ENCODE measurements at regions not wholly inside any gene's neighbourhood (a gene's known extent, or its start where the extent isn't known, plus 50 kb on each side); places are given as distances from the start of the nearest gene placed in this dataset.
"Not testable (repeated sequence)": the region's sequence is repeated elsewhere in the genome, so short reads cannot be mapped to it uniquely, and the experiment has no call there.

- no peak for ATAC-seq
- DNase-seq (ENCODE audit: missing footprints): no peak
- intact Hi-C loops (cut with DNase I): no loop called here
Measured at GRCh38 chr14:95818581-95818980, 58.1 kb upstream of the TUNAR start.

GRCh38 chr14:95817271-95817670 lies 59.4 kb upstream of the TUNAR start:
- DNase-seq (ENCODE audit: missing footprints) (no peak), ATAC-seq (no peak)
- intact Hi-C loops (cut with DNase I): no loop called here

- DNase-seq (ENCODE audit: missing footprints) (no peak), ATAC-seq (no peak)
- intact Hi-C loops (cut with DNase I): no loop called here
Measured at GRCh38 chr14:95816539-95816938, 60.1 kb upstream of the TUNAR start.

- ATAC-seq (no peak), DNase-seq (ENCODE audit: missing footprints) (no peak)
- intact Hi-C loops (cut with DNase I): no loop called here
Measured at GRCh38 chr14:95815226-95815690, 61.4 kb upstream of the TUNAR start.

- no peak for ATAC-seq
- intact Hi-C loops (cut with DNase I): no loop called here
- no peak for DNase-seq (ENCODE audit: missing footprints)
Measured at GRCh38 chr14:95814363-95815225, 62.0 kb upstream of the TUNAR start.

- DNase-seq (ENCODE audit: missing footprints) (no peak), ATAC-seq (no peak)
- intact Hi-C loops (cut with DNase I): no loop called here
Measured at GRCh38 chr14:95811813-95812212, 64.8 kb upstream of the TUNAR start.

GRCh38 chr14:95808371-95808770 lies 68.3 kb upstream of the TUNAR start:
- ATAC-seq: no peak
- intact Hi-C loops (cut with DNase I): no loop called here
- no peak for DNase-seq (ENCODE audit: missing footprints)

GRCh38 chr14:95796788-95797187 lies 79.8 kb upstream of the TUNAR start:
- intact Hi-C loops (cut with DNase I): no loop called here
- ATAC-seq (no peak), DNase-seq (ENCODE audit: missing footprints) (no peak)

- ATAC-seq (no peak), DNase-seq (ENCODE audit: missing footprints) (no peak)
- intact Hi-C loops (cut with DNase I): no loop called here
Measured at GRCh38 chr14:95787941-95788340, 74.0 kb upstream of the TCL1A start.

- intact Hi-C loops (cut with DNase I): no loop called here
- DNase-seq (ENCODE audit: missing footprints) (no peak), ATAC-seq (no peak)
Measured at GRCh38 chr14:95786566-95786965, 72.6 kb upstream of the TCL1A start.

- ATAC-seq (no peak), DNase-seq (ENCODE audit: missing footprints) (no peak)
- intact Hi-C loops (cut with DNase I): no loop called here
Measured at GRCh38 chr14:95784137-95784536, 70.2 kb upstream of the TCL1A start.

GRCh38 chr14:95776798-95777534 lies 63.0 kb upstream of the TCL1A start:
- no peak for ATAC-seq
- no peak for DNase-seq (ENCODE audit: missing footprints)
- intact Hi-C loops (cut with DNase I): no loop called here

- ATAC-seq (no peak), DNase-seq (ENCODE audit: missing footprints) (no peak)
Measured at GRCh38 chr14:95774265-95775160, 60.6 kb upstream of the TCL1A start.

GRCh38 chr14:95770777-95771176 lies 56.9 kb upstream of the TCL1A start:
- DNase-seq (ENCODE audit: missing footprints) (no peak), ATAC-seq (no peak)
- intact Hi-C loops (cut with DNase I): no loop called here

More at GRCh38 chr14:95774265-95775160, 60.6 kb upstream of the TCL1A start:
- intact Hi-C loops (cut with DNase I): loop anchor here (2.0 kb wide), 1 partner anchor 214 kb away; no protein-coding TSS in a partner anchor

GRCh38 chr14:95769976-95770375 lies 56.1 kb upstream of the TCL1A start:
- no peak for ATAC-seq
- no peak for DNase-seq (ENCODE audit: missing footprints)
- intact Hi-C loops (cut with DNase I): no loop called here

- ATAC-seq; intact Hi-C loops (cut with DNase I); DNase-seq (ENCODE audit: missing footprints): not testable (repeated sequence)
Measured at GRCh38 chr14:95769431-95769830, 55.5 kb upstream of the TCL1A start.

GRCh38 chr14:95765051-95765450 lies 51.1 kb upstream of the TCL1A start:
- intact Hi-C loops (cut with DNase I): no loop called here
- no peak for DNase-seq (ENCODE audit: missing footprints)
- no peak for ATAC-seq

- intact Hi-C loops (cut with DNase I): no loop called here
Measured at GRCh38 chr14:95763875-95764274, 50.0 kb upstream of the TCL1A start.

More at GRCh38 chr14:95763875-95764274, 50.0 kb upstream of the TCL1A start:
- DNase-seq (ENCODE audit: missing footprints): no peak
- ATAC-seq: no peak

All from Right ventricle myocardium inferior (tissue), 1 donor.